Gastroesophageal sphincter (tissue), 3 donors: ENCODE measurements at regions not wholly inside any gene's neighbourhood (a gene's known extent, or its start where the extent isn't known, plus 50 kb on each side); places are given as distances from the start of the nearest gene placed in this dataset.

Experiments used
- EP300 ChIP-seq: sonication (generic); formaldehyde crosslinking; IDR thresholded peaks from one replicate; pipeline ENCODE4 v1.6.1; 2017; ENCODE audit warnings: antibody characterized with exemption, mild to moderate bottlenecking
- POLR2A ChIP-seq, 2 donors: fragments of 450-650 bp; IDR thresholded peaks; one replicate each; pipeline ENCODE4 v1.6.1; 2017; ENCODE audit warnings: antibody characterized with exemption in 2 of 2, mild to moderate bottlenecking in 2 of 2, moderate library complexity in 1 of 2
- POLR2AphosphoS5 ChIP-seq: sonication (generic); formaldehyde crosslinking; IDR thresholded peaks from one replicate; pipeline ENCODE4 v1.6.1; 2017; ENCODE audit warnings: antibody characterized with exemption
- TF ChIP-seq, protein P1 (sequence below), 4 experiments: fragments of 200-600 bp in 2 of 4; fragments of 450-650 bp in 2 of 4; sonication (generic) in 1 of 4; IDR thresholded peaks; one replicate each; pipeline ENCODE4 v1.5.1; 2017 to 2019; ENCODE audit warnings: antibody characterized with exemption in 4 of 4, mild to moderate bottlenecking in 2 of 4, moderate library complexity in 2 of 4

DNA sequence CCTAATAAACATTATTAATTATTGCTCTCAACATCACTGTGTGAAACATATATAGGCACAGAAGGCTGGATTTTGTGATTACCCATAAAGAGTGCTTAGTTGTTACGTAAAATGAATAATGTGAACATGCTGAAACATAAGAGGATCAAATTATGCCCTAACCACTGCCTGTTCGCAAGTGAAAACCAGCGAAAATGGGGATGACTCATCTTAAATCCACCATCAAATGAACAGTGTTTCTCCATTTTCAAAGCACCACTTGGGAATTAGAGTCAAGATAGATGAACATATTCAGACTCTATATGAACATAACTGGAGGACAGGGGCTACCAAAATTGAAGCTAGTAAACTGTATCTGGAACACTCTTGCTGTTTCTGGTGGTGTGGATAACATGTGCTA, 386.2 kb downstream of the HHIPL2 start:
- TF ChIP-seq, protein P1, sequence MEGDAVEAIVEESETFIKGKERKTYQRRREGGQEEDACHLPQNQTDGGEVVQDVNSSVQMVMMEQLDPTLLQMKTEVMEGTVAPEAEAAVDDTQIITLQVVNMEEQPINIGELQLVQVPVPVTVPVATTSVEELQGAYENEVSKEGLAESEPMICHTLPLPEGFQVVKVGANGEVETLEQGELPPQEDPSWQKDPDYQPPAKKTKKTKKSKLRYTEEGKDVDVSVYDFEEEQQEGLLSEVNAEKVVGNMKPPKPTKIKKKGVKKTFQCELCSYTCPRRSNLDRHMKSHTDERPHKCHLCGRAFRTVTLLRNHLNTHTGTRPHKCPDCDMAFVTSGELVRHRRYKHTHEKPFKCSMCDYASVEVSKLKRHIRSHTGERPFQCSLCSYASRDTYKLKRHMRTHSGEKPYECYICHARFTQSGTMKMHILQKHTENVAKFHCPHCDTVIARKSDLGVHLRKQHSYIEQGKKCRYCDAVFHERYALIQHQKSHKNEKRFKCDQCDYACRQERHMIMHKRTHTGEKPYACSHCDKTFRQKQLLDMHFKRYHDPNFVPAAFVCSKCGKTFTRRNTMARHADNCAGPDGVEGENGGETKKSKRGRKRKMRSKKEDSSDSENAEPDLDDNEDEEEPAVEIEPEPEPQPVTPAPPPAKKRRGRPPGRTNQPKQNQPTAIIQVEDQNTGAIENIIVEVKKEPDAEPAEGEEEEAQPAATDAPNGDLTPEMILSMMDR (IDR thresholded peaks at IDR 0.05): no peak
- TF ChIP-seq EP300 (no peak), POLR2A (IDR thresholded peaks at IDR 0.05) (no peak), POLR2AphosphoS5 (no peak)
